ENCODE measurements at regions not wholly inside any gene's neighbourhood (a gene's known extent, or its start where the extent isn't known, plus 50 kb on each side); places are given as distances from the start of the nearest gene placed in this dataset.
"Not testable (repeated sequence)": the region's sequence is repeated elsewhere in the genome, so short reads cannot be mapped to it uniquely, and the experiment has no call there.

GRCh38 chr2:129004940-129005490 is 686.3 kb upstream of the HS6ST1 start:
- DNase-seq (ENCODE audit: low read depth, low spot score): no peak

DNA sequence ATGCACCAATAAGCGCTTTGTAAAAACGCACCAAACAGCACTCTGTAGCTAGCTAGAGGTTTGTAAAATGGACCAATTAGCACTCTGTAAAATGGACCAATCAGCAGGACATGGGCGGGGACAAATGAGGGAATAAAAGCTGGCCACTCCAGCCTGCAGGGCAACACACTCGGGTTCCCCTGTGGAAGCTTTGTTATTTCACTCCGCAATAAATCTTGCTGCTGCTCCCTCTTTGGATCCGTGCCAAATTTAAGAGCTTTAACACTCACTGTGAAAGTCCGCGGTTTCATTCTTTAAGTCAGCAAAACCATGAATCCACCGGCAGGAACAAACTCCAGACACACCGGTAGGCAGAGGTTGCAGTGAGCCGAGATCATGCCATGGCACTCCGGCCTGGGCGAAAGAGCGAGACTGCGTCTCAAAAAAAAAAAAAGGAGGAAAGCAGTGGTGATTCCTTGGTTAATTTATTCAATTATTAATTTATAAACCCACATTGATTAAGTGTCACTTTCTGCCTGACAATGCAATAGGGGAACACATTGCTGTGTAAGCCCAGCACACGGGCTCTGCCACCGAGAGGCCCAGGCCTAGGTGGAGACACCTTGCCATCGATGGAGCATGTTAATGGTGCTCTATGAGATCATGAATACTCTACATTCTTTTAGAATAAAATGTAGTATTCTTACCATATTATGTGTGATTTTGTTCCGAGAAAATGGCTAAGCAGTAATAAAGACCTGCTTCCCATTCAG is 687.6 kb upstream of the HS6ST1 start:
- no peak for DNase-seq (ENCODE audit: low read depth, low spot score)

DNA sequence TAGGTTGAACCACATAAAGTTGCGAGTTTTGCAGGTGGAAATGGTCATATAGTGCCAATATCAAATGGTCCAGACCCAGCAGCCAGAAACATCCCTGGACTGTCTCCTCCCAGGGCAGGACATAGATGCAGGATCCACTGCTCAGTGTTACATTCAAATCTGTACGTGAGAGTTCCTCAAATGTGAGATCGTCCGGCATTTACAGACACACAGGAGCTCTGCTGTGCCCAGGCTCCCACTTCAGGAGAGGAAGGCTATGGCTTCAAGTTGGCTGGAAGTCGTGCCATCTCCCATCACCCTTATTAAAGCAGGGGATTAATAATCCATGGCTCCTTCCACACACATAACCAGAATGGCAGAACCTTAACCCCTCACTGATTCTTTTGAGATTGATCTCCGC is 688.2 kb upstream of the HS6ST1 start:
- DNase-seq (ENCODE audit: low read depth, low spot score): no peak

DNA sequence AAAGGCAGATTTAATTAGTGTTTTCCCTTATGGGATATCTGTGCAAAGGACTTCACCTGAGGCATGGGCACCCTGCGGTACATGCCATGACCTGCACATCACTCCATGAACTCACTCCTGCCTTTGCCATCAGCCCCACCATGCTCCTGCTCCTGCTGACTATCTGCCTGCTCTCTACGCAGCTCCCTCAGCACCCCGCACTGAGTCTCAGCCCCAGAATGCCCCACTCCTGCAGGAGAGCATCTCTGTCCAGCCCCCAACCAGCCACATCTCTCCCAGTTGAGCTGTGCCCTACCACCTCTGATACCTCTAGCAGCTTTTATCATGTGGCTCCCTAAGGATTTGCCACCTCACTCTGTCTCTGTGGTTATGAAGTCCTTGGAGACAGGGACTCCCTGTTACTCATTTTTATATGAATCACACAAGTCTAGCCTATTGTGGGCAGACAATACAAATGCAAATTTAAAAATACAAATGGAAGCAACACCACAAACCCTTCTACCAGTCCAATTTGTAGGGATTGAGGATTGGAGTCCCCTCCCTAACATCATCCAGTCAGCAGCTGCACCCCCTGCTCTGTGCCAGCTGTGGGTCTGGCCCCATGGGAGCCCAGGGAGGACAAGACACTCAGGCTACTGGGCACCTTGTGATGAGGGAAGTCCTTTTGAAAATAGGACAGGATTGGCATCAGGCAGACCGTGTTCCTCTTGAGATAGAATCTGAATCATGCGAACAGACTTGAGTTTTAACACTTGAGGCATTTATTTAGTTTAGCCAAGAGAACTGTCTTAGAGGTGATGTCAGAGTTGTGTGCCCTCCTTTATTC is 689.6 kb upstream of the HS6ST1 start:
- DNase-seq (ENCODE audit: low read depth, low spot score): no peak

- DNase-seq (ENCODE audit: low read depth, low spot score): no peak
Measured at GRCh38 chr2:129008881-129009554, 690.4 kb upstream of the HS6ST1 start.

GRCh38 chr2:129009555-129010146 is 691.0 kb upstream of the HS6ST1 start:
- no peak for DNase-seq (ENCODE audit: low read depth, low spot score)

- DNase-seq (ENCODE audit: low read depth, low spot score): no peak
Measured at GRCh38 chr2:129010262-129010661, 691.6 kb upstream of the HS6ST1 start.

DNA sequence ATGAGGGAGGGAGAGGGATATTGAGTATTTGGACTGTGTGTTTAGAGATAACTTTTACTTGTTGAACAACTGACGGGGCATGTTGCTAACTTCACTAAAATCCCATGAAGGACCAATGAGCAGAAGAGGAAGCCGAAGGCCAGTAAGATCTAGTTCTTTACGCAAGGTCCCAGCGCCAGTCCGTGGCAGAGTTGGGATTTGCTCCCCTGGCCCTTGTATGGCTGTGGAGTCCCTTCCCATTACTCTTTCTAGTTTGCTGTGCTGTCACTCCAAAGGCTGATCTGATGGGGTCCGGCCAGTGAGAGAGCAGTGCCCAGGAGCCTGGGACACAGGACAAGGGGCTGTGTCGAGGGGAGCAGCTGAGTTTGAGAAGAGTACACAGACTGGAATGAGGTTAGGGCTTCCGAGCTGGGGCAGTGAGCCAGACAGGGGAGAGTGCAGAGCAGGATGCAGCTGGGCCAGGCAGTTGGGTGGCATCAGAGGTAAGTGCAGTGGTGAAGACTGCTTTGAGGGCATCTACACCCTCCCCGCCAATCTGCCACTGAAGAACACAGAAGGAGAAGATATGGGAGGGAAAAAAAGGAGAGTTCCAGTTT is 692.9 kb upstream of the HS6ST1 start:
- no peak for DNase-seq (ENCODE audit: low read depth, low spot score)

GRCh38 chr2:129014432-129014831 is 695.8 kb upstream of the HS6ST1 start:
- DNase-seq (ENCODE audit: low read depth, low spot score): no peak

DNA sequence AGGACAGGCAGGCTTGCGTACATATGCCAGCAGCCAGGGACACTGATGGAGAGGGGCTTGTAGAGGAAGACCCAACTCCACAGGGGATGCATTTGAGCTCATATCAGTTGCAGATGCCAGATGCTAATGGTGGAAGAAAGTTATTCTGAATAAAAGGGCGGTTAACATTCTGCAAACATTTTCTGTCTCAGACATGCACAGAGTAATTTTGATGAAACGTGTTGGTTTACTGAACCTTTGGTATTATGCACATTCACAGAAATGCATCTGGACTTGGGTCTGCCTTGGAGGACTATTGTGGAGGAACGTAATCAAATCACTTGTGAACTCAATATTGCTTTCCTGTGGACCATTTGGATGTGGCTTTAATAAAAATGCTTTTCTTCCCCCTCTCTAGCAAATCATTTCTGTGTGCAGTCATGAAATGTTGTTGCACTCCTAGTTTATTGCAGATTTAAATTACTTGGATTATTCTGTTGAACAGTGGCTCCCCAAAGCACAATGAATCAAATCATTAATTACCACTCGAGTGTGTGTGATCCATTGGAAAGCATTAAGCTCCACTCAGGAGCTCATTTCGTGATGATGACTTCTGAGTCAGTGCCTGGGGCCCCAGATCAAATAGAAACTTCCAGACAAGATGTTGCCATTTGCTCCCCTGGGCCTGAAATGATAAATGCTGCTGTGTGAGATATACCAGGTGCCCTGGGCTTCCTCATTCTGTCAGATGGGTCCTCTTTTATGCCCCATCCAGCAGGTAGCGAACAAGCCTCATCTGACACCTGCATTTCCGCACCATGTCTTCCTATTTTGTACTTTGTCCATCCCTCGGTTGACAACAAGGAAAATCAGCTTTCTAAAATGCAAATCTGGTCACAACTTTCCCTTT is 697.0 kb upstream of the HS6ST1 start:
- DNase-seq (ENCODE audit: low read depth, low spot score): no peak

DNA sequence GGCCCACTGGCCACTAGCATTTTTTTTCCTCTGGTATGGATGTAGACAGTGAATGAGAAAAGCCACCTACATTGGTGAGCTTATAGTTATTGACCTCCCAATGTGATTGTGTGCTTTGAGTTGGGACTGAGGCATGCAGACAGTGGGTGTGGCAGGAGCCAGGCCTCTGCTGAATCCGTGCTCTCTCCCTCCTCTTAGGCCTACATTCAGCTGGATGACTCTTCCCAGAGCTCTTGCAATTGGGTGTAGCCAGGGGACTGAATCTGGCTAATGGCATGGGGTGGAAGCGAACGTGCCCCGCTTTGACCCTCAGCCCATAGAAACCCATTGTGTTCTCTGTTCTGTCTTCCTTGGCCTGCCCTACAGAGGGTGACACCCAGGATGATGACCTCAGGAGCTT is 698.3 kb upstream of the HS6ST1 start:
- DNase-seq (ENCODE audit: low read depth, low spot score): no peak

DNA sequence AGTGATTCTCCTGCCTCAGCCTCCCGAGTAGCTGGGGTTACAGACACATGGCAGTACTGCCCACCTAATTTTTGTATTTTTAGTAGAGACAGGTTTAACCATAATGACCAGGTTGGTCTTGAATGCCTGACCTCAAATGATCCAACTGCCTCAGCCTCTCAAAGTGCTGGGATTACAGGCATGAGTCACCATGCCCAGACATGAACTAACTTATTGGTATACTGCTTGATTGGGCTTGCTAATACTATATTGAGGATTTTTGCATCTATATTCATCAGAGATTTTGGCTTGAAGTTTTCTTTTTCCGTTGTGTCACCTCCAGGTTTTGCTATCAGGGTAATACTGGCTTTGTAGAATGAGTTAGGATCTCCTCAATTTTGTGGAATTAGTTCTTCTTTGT is 706.1 kb upstream of the HS6ST1 start:
- DNase-seq (ENCODE audit: low read depth, low spot score): no peak

- DNase-seq (ENCODE audit: low read depth, low spot score): no peak
Measured at GRCh38 chr2:129035992-129036391, 717.3 kb upstream of the HS6ST1 start.

GRCh38 chr2:129043677-129044076 is 725.0 kb upstream of the HS6ST1 start:
- DNase-seq (ENCODE audit: low read depth, low spot score): not testable (repeated sequence)

DNA sequence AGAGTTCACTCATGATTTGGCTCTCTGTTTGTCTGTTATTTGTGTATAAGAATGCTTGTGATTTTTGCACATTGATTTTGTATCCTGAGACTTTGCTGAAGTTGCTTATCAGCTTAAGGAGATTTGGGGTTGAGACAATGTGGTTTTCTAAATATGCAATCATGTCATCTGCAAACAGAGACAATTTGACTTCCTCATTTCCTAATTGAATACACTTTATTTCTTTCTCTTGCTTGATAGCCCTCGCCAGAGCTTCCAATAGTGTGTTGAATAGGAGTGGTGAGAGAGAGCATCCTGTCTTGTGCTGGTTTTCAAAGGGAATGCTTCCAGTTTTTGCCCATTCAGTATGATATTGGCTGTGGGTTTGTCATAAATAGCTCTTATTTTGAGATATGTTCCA is 727.8 kb upstream of the HS6ST1 start:
- DNase-seq (ENCODE audit: low read depth, low spot score): not testable (repeated sequence)

DNA sequence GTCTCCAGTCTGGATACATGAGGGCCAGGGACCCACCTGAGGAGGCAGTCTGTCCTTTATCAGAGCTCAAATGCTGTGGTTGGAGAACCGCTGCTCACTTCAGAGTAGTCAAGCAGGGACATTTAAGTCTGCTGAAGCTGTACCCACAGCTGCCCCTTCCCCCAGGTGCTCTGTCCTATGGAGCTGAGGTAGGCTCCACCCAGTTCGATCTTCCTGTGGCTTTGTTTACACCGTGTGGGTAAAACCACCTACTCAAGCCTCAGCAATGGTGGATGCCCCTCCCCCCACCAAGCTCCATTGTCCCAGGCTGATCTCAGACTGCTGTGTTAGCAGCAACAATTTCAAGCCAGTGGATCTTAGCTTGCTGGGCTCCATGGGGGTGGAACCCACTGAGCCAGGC is 731.4 kb upstream of the HS6ST1 start:
- no peak for DNase-seq (ENCODE audit: low read depth, low spot score)

DNA sequence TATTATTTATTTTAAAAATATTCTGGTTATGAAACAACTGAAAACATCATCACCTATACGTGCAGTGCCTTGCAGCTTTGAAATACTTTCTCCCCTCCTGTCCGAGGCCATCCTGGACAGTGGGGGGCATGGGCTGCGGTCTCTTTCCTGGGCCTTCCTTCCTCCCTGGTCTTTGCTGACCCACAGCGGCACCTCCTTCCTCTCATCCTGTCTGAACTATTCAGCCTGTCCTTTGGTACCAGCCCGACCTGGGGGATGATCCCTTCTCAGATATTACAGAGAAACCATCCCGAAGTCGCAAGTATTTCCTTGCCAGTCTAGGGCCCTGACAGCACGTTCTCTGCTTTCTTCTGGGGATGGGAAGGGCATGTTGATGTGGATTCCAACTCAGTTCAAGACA is 736.6 kb upstream of the HS6ST1 start:
- DNase-seq (ENCODE audit: low read depth, low spot score): no peak

DNA sequence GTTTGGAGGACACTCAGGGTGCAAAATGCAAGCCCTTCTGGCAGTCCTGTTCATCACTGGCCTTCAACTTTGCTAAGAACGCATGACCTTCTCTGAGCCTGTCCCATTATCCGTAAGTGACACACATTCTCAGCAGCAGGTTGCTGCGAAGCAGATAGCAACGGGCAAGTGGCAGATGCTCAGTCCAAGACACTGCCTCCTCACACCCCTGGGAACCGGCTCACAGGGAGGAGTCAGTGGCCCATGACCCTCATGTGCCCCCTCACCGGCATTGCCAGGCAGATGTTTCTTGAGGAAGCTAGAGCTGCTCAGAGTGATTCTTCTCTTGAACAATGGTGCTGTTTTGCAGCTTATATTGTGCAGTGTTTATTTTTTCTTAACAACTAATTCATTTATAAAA is 737.2 kb upstream of the HS6ST1 start:
- no peak for DNase-seq (ENCODE audit: low read depth, low spot score)

DNA sequence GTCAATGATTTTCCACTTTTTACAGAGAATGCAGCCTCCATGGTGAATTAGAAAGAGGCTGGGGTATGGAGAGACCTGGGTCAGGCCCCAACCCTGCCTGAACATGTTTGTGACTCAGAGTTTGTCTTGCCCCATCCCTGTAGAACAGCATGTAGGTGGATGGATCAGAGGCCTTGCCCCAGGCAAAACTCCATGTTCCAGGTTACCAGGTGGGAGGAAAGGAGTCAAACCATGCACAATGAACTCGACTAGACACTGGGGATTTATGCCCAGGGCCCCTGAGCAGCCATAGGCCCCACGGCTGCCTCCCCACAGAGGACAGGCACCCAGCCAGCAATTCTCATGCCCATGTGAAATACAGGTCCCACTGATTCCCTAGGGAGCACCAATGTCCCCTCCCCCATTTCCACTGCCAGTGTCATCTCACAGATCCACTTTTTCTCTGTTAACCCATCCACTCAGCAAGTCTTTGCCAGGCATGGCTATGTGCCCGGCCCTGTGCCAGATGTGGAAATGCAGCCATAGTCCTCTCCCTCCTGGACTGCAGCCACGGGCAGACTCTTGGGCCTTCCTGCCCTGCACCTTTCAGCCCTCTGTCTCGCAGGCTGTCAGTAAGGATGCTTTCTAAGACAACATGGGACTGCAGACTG is 737.8 kb upstream of the HS6ST1 start:
- DNase-seq (ENCODE audit: low read depth, low spot score): no peak

- DNase-seq (ENCODE audit: low read depth, low spot score): no peak
Measured at GRCh38 chr2:129056959-129057317, 738.3 kb upstream of the HS6ST1 start.

All from smooth muscle cell of the brain vasculature (primary cell).